ENCODE measurements at regions not wholly inside any gene's neighbourhood (a gene's known extent, or its start where the extent isn't known, plus 50 kb on each side); places are given as distances from the start of the nearest gene placed in this dataset.

DNA sequence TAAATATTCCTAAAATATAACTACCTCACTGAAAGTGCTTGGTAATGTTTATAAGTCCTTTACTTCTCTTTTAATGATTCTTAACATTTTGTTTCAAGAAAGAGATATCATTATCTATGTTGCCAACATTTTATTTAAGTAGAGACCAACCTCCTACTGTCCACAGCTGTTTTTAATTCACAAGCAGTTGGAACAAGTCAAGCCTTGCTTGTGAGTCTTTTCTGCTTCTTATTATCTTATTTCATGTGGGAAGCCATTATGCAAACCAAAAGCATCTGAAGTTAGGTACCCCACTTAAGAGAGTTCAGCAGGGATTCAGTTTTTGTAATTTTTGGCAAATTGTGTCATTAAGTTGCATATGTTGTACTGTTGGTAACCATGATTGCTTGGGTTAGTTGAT, 1714.5 kb downstream of the GRIK2 start:
- TF ChIP-seq CTCF (IDR thresholded peaks at IDR 0.05) = no peak
- no peak for TF ChIP-seq POLR2AphosphoS5 (IDR thresholded peaks at IDR 0.05)
- no peak for TF ChIP-seq POLR2A (IDR thresholded peaks at IDR 0.05)
- no peak for TF ChIP-seq EP300 (IDR thresholded peaks at IDR 0.05)
